ENCODE measurements at regions not wholly inside any gene's neighbourhood (a gene's known extent, or its start where the extent isn't known, plus 50 kb on each side); places are given as distances from the start of the nearest gene placed in this dataset.

DNA sequence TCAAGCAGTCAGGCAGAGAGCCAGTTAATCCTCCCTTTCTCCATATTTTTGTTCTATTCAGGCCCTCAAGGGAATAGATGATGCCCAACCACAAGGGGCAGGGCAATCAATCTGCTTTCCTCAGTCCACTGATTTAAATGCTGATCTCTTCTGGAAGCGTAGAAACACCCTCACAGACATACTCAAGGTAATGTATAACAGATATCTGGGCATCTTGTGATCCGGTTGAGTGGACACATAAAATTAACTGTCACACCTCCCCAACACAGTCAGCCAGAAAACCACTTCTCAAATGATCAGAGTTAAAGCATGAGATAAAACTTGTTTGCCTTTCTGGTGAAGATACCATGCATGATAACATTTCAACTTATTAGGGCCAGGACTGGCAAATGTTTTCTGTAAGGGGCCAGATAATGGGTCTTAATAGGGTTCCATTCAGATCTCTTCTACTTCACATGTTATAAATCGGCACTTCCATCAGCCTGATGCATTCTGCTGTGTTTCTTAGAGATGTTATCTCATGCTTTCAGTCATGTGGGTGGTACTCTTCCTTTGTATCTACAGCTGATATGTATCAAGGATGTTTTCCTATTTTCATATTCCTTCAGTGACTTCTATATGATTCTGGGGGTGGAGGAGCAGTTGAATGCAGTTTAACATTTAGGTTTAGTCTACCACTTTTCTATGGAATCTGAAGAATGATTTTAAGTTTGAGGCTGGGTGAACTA lies 58.9 kb upstream of the CNTLN start:
- TF ChIP-seq CREB5 (CRISPR knock-in tag; IDR thresholded peaks at IDR 0.05; ENCODE audit: low read depth): no peak
- no peak for TF ChIP-seq ZFP30 (CRISPR knock-in tag; IDR thresholded peaks at IDR 0.05)
- no peak for TF ChIP-seq SNAI2 (CRISPR knock-in tag; IDR thresholded peaks at IDR 0.05)
- no peak for TF ChIP-seq ZNF70 (CRISPR knock-in tag; IDR thresholded peaks at IDR 0.05)
- TF ChIP-seq PATZ1 (CRISPR knock-in tag; IDR thresholded peaks at IDR 0.05; ENCODE audit: borderline replicate concordance): no peak
- TF ChIP-seq TCF4 (CRISPR knock-in tag; IDR thresholded peaks at IDR 0.05; ENCODE audit: borderline replicate concordance): peak; percentile 75; the same call in 1 of the 2 replicates
- TF ChIP-seq, protein P1, sequence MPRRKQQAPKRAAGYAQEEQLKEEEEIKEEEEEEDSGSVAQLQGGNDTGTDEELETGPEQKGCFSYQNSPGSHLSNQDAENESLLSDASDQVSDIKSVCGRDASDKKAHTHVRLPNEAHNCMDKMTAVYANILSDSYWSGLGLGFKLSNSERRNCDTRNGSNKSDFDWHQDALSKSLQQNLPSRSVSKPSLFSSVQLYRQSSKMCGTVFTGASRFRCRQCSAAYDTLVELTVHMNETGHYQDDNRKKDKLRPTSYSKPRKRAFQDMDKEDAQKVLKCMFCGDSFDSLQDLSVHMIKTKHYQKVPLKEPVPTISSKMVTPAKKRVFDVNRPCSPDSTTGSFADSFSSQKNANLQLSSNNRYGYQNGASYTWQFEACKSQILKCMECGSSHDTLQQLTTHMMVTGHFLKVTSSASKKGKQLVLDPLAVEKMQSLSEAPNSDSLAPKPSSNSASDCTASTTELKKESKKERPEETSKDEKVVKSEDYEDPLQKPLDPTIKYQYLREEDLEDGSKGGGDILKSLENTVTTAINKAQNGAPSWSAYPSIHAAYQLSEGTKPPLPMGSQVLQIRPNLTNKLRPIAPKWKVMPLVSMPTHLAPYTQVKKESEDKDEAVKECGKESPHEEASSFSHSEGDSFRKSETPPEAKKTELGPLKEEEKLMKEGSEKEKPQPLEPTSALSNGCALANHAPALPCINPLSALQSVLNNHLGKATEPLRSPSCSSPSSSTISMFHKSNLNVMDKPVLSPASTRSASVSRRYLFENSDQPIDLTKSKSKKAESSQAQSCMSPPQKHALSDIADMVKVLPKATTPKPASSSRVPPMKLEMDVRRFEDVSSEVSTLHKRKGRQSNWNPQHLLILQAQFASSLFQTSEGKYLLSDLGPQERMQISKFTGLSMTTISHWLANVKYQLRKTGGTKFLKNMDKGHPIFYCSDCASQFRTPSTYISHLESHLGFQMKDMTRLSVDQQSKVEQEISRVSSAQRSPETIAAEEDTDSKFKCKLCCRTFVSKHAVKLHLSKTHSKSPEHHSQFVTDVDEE (CRISPR knock-in tag; IDR thresholded peaks at IDR 0.05): peak; percentile 70
- TF ChIP-seq GLIS3 (CRISPR knock-in tag; IDR thresholded peaks at IDR 0.05): no peak
- TF ChIP-seq RARB (CRISPR knock-in tag; IDR thresholded peaks at IDR 0.05): no peak
- no peak for TF ChIP-seq ARNTL (CRISPR knock-in tag; IDR thresholded peaks at IDR 0.05; ENCODE audit: borderline replicate concordance, low read depth)
